Neuronal stem cell (in vitro differentiated cells): ENCODE measurements at regions not wholly inside any gene's neighbourhood (a gene's known extent, or its start where the extent isn't known, plus 50 kb on each side); places are given as distances from the start of the nearest gene placed in this dataset.

ENCODE experiments used
- DNase-seq: peaks from one replicate; pipeline ENCODE4 v3.0.0-alpha.2; 2013; ENCODE audit warnings: low spot score
- H2AFZ ChIP-seq: one replicate; pipeline ENCODE4 v1.6.1; 2013; ENCODE audit warnings: mild to moderate bottlenecking, low read length, inconsistent platforms
- H2AK5ac ChIP-seq: 2 replicates; pipeline ENCODE4 v1.6.1; 2013; ENCODE audit warnings: low read depth, mild to moderate bottlenecking, inconsistent platforms, low read length, moderate library complexity, mixed read lengths
- H2BK120ac ChIP-seq: 2 replicates; pipeline ENCODE4 v1.6.1; 2013; ENCODE audit warnings: low read depth, mild to moderate bottlenecking, inconsistent platforms, low read length, moderate library complexity, mixed read lengths
- H2BK12ac ChIP-seq: one replicate; pipeline ENCODE4 v1.6.1; 2013; ENCODE audit warnings: low read length, inconsistent platforms
- H2BK15ac ChIP-seq: 2 replicates; pipeline ENCODE4 v1.6.1; 2013; ENCODE audit warnings: mild to moderate bottlenecking, low read length, inconsistent platforms, mixed read lengths
- H2BK5ac ChIP-seq: one replicate; pipeline ENCODE4 v1.6.1; 2013; ENCODE audit warnings: inconsistent platforms, mild to moderate bottlenecking, low read length, moderate library complexity
- H3K14ac ChIP-seq: one replicate; pipeline ENCODE4 v1.6.1; 2013; ENCODE audit warnings: low read length, inconsistent platforms
- H3K18ac ChIP-seq: 2 replicates; pipeline ENCODE4 v1.6.1; 2013; ENCODE audit warnings: low read length, inconsistent platforms
- H3K23ac ChIP-seq: 2 replicates; pipeline ENCODE4 v1.6.1; 2013; ENCODE audit warnings: low read depth, mild to moderate bottlenecking, mixed read lengths, low read length, inconsistent platforms; ENCODE audit not compliant: poor library complexity
- H3K27ac ChIP-seq: replicated peaks from 3 replicates; pipeline ENCODE4 v1.5.1; 2013; ENCODE audit warnings: low read length, inconsistent platforms
- H3K27me3 ChIP-seq, 3 experiments: 2 replicates each; pipeline ENCODE4 v1.6.1; 2013; ENCODE audit warnings: low read length in 3 of 3, mild to moderate bottlenecking in 2 of 3, inconsistent platforms in 1 of 3, low read depth in 1 of 3, mixed read lengths in 1 of 3, moderate library complexity in 1 of 3; ENCODE audit not compliant: control insufficient read depth in 3 of 3, insufficient read depth in 3 of 3
- H3K36me3 ChIP-seq, 2 donors: replicated peaks in 1 of 2; 2 replicates each; pipeline ENCODE4 v1.6.1; 2013; ENCODE audit warnings: low read length in 2 of 2; ENCODE audit not compliant: control insufficient read depth in 2 of 2, insufficient read depth in 2 of 2
- H3K4ac ChIP-seq: 2 replicates; pipeline ENCODE4 v1.6.1; 2013; ENCODE audit warnings: inconsistent platforms, mild to moderate bottlenecking, low read length, moderate library complexity
- H3K4me1 ChIP-seq, 2 donors: 1 replicate in 1 of 2; 2 replicates in 1 of 2; pipeline ENCODE4 v1.6.1; 2013; ENCODE audit warnings: low read length in 2 of 2, low read depth in 1 of 2; ENCODE audit not compliant: control insufficient read depth in 2 of 2, insufficient read depth in 1 of 2
- H3K4me2 ChIP-seq: one replicate; pipeline ENCODE4 v1.6.1; 2013; ENCODE audit warnings: mild to moderate bottlenecking, low read length, inconsistent platforms; ENCODE audit not compliant: insufficient read depth, poor library complexity, severe bottlenecking
- H3K4me3 ChIP-seq, 2 donors: 2 replicates each; pipeline ENCODE4 v1.5.1; 2013; ENCODE audit warnings: low read length in 2 of 2, mild to moderate bottlenecking in 2 of 2, inconsistent platforms in 1 of 2, moderate library complexity in 1 of 2
- H3K79me1 ChIP-seq: one replicate; pipeline ENCODE4 v1.6.1; 2013; ENCODE audit warnings: low read depth, mild to moderate bottlenecking, inconsistent platforms, low read length, moderate library complexity
- H3K9ac ChIP-seq: one replicate; pipeline ENCODE4 v1.6.1; 2013; ENCODE audit warnings: mild to moderate bottlenecking, low read depth, low read length, inconsistent platforms; ENCODE audit not compliant: poor library complexity
- H3K9me3 ChIP-seq, 2 donors: replicated peaks in 1 of 2; 2 replicates each; pipeline versions ENCODE3 to v1.6.1; 2013; ENCODE audit warnings: low read length in 2 of 2, mild to moderate bottlenecking in 2 of 2, inconsistent platforms in 1 of 2, low read depth in 1 of 2, mixed read lengths in 1 of 2, moderate library complexity in 1 of 2; ENCODE audit not compliant: control insufficient read depth in 2 of 2, insufficient read depth in 1 of 2
- H4K8ac ChIP-seq: one replicate; pipeline ENCODE4 v1.6.1; 2013; ENCODE audit warnings: low read depth, mild to moderate bottlenecking, inconsistent platforms, low read length, moderate library complexity
- H4K91ac ChIP-seq: one replicate; pipeline ENCODE4 v1.6.1; 2013; ENCODE audit warnings: low read length, low read depth, mild to moderate bottlenecking, inconsistent platforms; ENCODE audit not compliant: poor library complexity
- WGBS, 2 donors: extraction: QIAGEN DNeasy Blood & Tissue Kit; methylation state at CpG; one replicate each; pipeline ENCODE4 v1.1.7; 2013; ENCODE audit warnings: missing lambda C conversion rate in 2 of 2, mixed read lengths in 1 of 2; ENCODE audit not compliant: insufficient read length in 2 of 2, insufficient replicate concordance in 1 of 2; ENCODE audit errors: extremely low coverage in 2 of 2; 5-methylcytosine and 5-hydroxymethylcytosine counted together

GRCh38 chr13:57424379-57424778 lies 207.2 kb upstream of the PCDH17 start:
- Histone ChIP-seq H3K27me3 (no peaks in the 10 kb centered on the region), H3K4me3 (no peak overlapping the region), H4K91ac (no peak overlapping the region), H3K9ac (no peak overlapping the region), H3K36me3 (no peaks in the 10 kb centered on the region), H2AK5ac (no peak overlapping the region), H3K79me1 (no peaks in the 10 kb centered on the region), H2BK12ac (no peak overlapping the region), H2BK120ac (no peak overlapping the region), H4K8ac (no peak overlapping the region), H3K27ac (no peak overlapping the region), H2BK5ac (no peak overlapping the region), H2BK15ac (no peak overlapping the region), H2AFZ (no peak overlapping the region), H3K9me3 (peaks cover 0 to 1% of the 10 kb centered on the region in 2 donors), H3K4ac (no peak overlapping the region), H3K4me2 (no peak overlapping the region), H3K14ac (no peak overlapping the region), H3K23ac (no peak overlapping the region), H3K4me1 (no peaks in the 10 kb centered on the region), H3K18ac (no peak overlapping the region)
- no peak for DNase-seq
- WGBS, 2 donors: no CpG with 5 or more reads among the region's 1 CpG

- no peak overlapping the region for H3K27ac ChIP-seq
- peaks cover 0 to 1% of the 10 kb centered on the region in 2 donors for H3K9me3 ChIP-seq
- H3K18ac ChIP-seq: no peak overlapping the region
- no peak overlapping the region for H2AK5ac ChIP-seq
- H4K91ac ChIP-seq: no peak overlapping the region
- no CpG with 5 or more reads among the region's 3 CpGs for WGBS, 2 donors
- no peak overlapping the region for H3K4me3 ChIP-seq
- H2AFZ ChIP-seq: no peak overlapping the region
- H2BK15ac ChIP-seq: no peak overlapping the region
- no peaks in the 10 kb centered on the region for H3K36me3 ChIP-seq
- no peak overlapping the region for H4K8ac ChIP-seq
- H2BK120ac ChIP-seq: no peak overlapping the region
- H3K4me1 ChIP-seq: no peaks in the 10 kb centered on the region
- H3K14ac ChIP-seq: no peak overlapping the region
- H3K23ac ChIP-seq: no peak overlapping the region
- H3K4ac ChIP-seq: no peak overlapping the region
- H3K79me1 ChIP-seq: no peaks in the 10 kb centered on the region
- no peak overlapping the region for H2BK12ac ChIP-seq
- H3K27me3 ChIP-seq: no peaks in the 10 kb centered on the region
- DNase-seq: no peak
- H2BK5ac ChIP-seq: no peak overlapping the region
- H3K9ac ChIP-seq: no peak overlapping the region
- H3K4me2 ChIP-seq: no peak overlapping the region
Observed at GRCh38 chr13:57425531-57425930, 206.0 kb upstream of the PCDH17 start.

- no peak overlapping the region for H3K14ac ChIP-seq
- H2BK120ac ChIP-seq: no peak overlapping the region
- peak overlapping the region; percentile 39 for H2AFZ ChIP-seq
- no peak overlapping the region for H2BK12ac ChIP-seq
- H3K27ac ChIP-seq: no peak overlapping the region
- H3K4me2 ChIP-seq: no peak overlapping the region
- H3K9me3 ChIP-seq: no peaks in the 10 kb centered on the region
- no peaks in the 10 kb centered on the region for H3K36me3 ChIP-seq
- H3K23ac ChIP-seq: no peak overlapping the region
- H4K8ac ChIP-seq: no peak overlapping the region
- peak overlapping the region; percentile 5 for H3K18ac ChIP-seq
- DNase-seq: no peak
- no peak overlapping the region for H3K4me3 ChIP-seq
- WGBS, 2 donors: no CpG with 5 or more reads among the region's 2 CpGs
- H4K91ac ChIP-seq: no peak overlapping the region
- no peaks in the 10 kb centered on the region for H3K79me1 ChIP-seq
- H3K27me3 ChIP-seq: no peaks in the 10 kb centered on the region
- H2BK5ac ChIP-seq: no peak overlapping the region
- no peak overlapping the region for H2BK15ac ChIP-seq
- H3K4ac ChIP-seq: no peak overlapping the region
- no peaks in the 10 kb centered on the region for H3K4me1 ChIP-seq
- H3K9ac ChIP-seq: no peak overlapping the region
- H2AK5ac ChIP-seq: no peak overlapping the region
Observed at GRCh38 chr13:57437587-57437986, 194.0 kb upstream of the PCDH17 start.

- Histone ChIP-seq H4K91ac (no peak overlapping the region), H2BK120ac (no peak overlapping the region), H3K18ac (no peak overlapping the region), H3K4me3 (no peak overlapping the region), H3K4me1 (no peaks in the 10 kb centered on the region), H2AK5ac (no peak overlapping the region), H3K9ac (no peak overlapping the region), H3K79me1 (no peaks in the 10 kb centered on the region), H3K23ac (no peak overlapping the region), H3K27ac (no peak overlapping the region), H2BK12ac (no peak overlapping the region), H2BK15ac (no peak overlapping the region), H3K9me3 (no peaks in the 10 kb centered on the region), H3K4ac (no peak overlapping the region), H3K14ac (no peak overlapping the region), H3K27me3 (no peaks in the 10 kb centered on the region), H2AFZ (peak overlapping the region; percentile 36), H3K4me2 (no peak overlapping the region), H2BK5ac (no peak overlapping the region), H3K36me3 (no peaks in the 10 kb centered on the region), H4K8ac (no peak overlapping the region)
- DNase-seq: no peak
- no CpG with 5 or more reads among the region's 3 CpGs for WGBS, 2 donors
Observed at GRCh38 chr13:57438072-57438471, 193.5 kb upstream of the PCDH17 start.
